Activated CD8-positive, alpha-beta T cell treated with anti-CD3 and anti-CD28 coated beads for 36 hours (primary cell): ENCODE measurements at regions not wholly inside any gene's neighbourhood (a gene's known extent, or its start where the extent isn't known, plus 50 kb on each side); places are given as distances from the start of the nearest gene placed in this dataset.

Experiments
- ATAC-seq: fragments of 200-7000 bp; cut with Tn5 transposase; one replicate; pipeline ENCODE4 v1.10.0; 2021; ENCODE audit warnings: mild to moderate bottlenecking, moderate library complexity
- CTCF ChIA-PET: fragments of 350-600 bp; sonication (Branson Sonifier 250); formaldehyde crosslinking; loops from one replicate; lab custom pipeline; 2021; ENCODE audit warnings: antibody characterized with exemption; lab: Charles Lee
- POLR2A ChIA-PET: fragments of 350-600 bp; sonication (Branson Sonifier 250); formaldehyde crosslinking; loops from one replicate; lab custom pipeline; 2021; ENCODE audit warnings: antibody characterized with exemption; lab: Charles Lee
- DNase-seq: peaks from one replicate; pipeline ENCODE4 v3.0.0-alpha.2; 2020
- H3K27ac Mint-ChIP-seq: one replicate; pipeline ENCODE4 v1.8.0; 2021; ENCODE audit warnings: mild to moderate bottlenecking, mixed read lengths
- H3K27me3 Mint-ChIP-seq: one replicate; pipeline ENCODE4 v1.8.0; 2021; ENCODE audit warnings: mixed read lengths
- H3K36me3 Mint-ChIP-seq: one replicate; pipeline ENCODE4 v1.8.0; 2021; ENCODE audit warnings: low read depth, mixed read lengths
- H3K4me1 Mint-ChIP-seq: one replicate; pipeline ENCODE4 v1.8.0; 2021; ENCODE audit warnings: low read depth, mixed read lengths
- H3K4me3 Mint-ChIP-seq: one replicate; pipeline ENCODE4 v1.8.0; 2021; ENCODE audit warnings: mild to moderate bottlenecking, moderate library complexity, mixed read lengths
- H3K9me3 Mint-ChIP-seq: one replicate; pipeline ENCODE4 v1.8.0; 2021; ENCODE audit warnings: mixed read lengths
- intact Hi-C: fragments of 100-400 bp; cut with micrococcal nuclease; formaldehyde crosslinking; loops from one replicate; pipeline ENCODE4 v1.10.0; 2022
- TF ChIP-seq, protein P1 (sequence below): fragments of 200-600 bp; IDR thresholded peaks from one replicate; pipeline ENCODE4 v1.8.0; 2022; ENCODE audit warnings: antibody characterized with exemption, mild to moderate bottlenecking

DNA sequence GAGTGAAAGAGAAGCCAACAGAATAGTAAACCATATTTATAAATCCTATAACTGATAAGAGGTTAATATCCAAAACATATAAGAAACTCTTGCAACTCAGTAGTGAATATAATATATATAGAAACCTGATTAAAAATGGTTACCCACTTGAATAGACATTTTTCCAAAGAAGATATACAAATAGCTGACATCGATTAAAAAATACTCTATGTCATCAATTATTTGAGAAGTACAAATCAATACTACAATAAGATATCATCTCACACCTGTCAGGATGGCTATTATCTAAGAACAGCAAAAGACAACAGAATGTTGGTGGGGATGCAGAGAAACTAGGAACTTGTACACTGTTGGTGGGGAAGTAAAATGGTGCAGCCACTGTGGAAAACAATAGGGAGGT, 254.4 kb downstream of the PPARGC1A start:
- Mint-ChIP-seq H3K4me3 (no peak overlapping the region), H3K27ac (no peak overlapping the region), H3K27me3 (no peaks in the 10 kb centered on the region), H3K36me3 (no peaks in the 10 kb centered on the region), H3K9me3 (peaks cover 2% of the 10 kb centered on the region), H3K4me1 (no peaks in the 10 kb centered on the region)
- ChIA-PET CTCF (interaction anchor here (0.6 kb wide), 1 partner anchor 542 kb away, joined by 3 read pairs; no protein-coding TSS in a partner anchor), POLR2A (no interaction called here)
- DNase-seq (no peak), ATAC-seq (no peak)
- TF ChIP-seq, protein P1, sequence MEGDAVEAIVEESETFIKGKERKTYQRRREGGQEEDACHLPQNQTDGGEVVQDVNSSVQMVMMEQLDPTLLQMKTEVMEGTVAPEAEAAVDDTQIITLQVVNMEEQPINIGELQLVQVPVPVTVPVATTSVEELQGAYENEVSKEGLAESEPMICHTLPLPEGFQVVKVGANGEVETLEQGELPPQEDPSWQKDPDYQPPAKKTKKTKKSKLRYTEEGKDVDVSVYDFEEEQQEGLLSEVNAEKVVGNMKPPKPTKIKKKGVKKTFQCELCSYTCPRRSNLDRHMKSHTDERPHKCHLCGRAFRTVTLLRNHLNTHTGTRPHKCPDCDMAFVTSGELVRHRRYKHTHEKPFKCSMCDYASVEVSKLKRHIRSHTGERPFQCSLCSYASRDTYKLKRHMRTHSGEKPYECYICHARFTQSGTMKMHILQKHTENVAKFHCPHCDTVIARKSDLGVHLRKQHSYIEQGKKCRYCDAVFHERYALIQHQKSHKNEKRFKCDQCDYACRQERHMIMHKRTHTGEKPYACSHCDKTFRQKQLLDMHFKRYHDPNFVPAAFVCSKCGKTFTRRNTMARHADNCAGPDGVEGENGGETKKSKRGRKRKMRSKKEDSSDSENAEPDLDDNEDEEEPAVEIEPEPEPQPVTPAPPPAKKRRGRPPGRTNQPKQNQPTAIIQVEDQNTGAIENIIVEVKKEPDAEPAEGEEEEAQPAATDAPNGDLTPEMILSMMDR: no peak
- intact Hi-C loops: no loop called here

GRCh38 chr4:23631255-23631950, 258.4 kb downstream of the PPARGC1A start:
- Mint-ChIP-seq H3K4me3 (no peak overlapping the region), H3K36me3 (no peaks in the 10 kb centered on the region), H3K9me3 (no peaks in the 10 kb centered on the region), H3K27me3 (no peaks in the 10 kb centered on the region), H3K27ac (no peak overlapping the region), H3K4me1 (no peaks in the 10 kb centered on the region)
- ChIA-PET CTCF (no interaction called here), POLR2A (no interaction called here)
- DNase-seq: no peak
- ATAC-seq: no peak
- intact Hi-C loops: no loop called here
- TF ChIP-seq, protein P1: no peak

- ChIA-PET CTCF (no interaction called here), POLR2A (no interaction called here)
- intact Hi-C loops: no loop called here
- DNase-seq: no peak
- H3K4me1 Mint-ChIP-seq: no peaks in the 10 kb centered on the region
- H3K27me3 Mint-ChIP-seq: no peaks in the 10 kb centered on the region
- no peak overlapping the region for H3K27ac Mint-ChIP-seq
- no peak for ATAC-seq
- H3K4me3 Mint-ChIP-seq: no peak overlapping the region
- TF ChIP-seq, protein P1: no peak
- H3K9me3 Mint-ChIP-seq: no peaks in the 10 kb centered on the region
- no peaks in the 10 kb centered on the region for H3K36me3 Mint-ChIP-seq
These were observed 259.7 kb downstream of the PPARGC1A start for GRCh38 chr4:23630110-23630509.

DNA sequence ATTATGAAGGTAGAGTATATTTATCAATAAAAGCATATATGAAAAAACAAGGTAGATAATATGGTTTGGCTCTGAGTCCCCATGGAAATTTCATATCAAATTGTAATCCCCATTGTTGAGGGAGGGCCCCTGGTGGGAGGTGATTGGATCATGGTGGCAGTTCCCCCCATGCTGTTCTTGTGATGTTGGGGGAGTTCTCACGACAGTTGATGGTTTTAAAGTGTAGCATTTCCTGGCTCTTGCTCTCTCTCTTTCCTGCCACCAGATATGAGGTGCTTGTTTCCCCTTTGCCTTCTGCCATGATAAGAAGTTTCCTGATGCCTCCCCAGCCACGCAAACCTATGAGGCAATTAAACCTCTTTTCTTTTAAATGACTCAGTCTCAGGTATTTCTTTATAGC, 260.4 kb downstream of the PPARGC1A start:
- no peaks in the 10 kb centered on the region for H3K36me3 Mint-ChIP-seq
- H3K27ac Mint-ChIP-seq: no peak overlapping the region
- ChIA-PET POLR2A (no interaction called here), CTCF (no interaction called here)
- H3K4me1 Mint-ChIP-seq: no peaks in the 10 kb centered on the region
- H3K27me3 Mint-ChIP-seq: no peaks in the 10 kb centered on the region
- H3K4me3 Mint-ChIP-seq: no peak overlapping the region
- no peak for DNase-seq
- intact Hi-C loops: no loop called here
- TF ChIP-seq, protein P1: no peak
- H3K9me3 Mint-ChIP-seq: peaks cover 3% of the 10 kb centered on the region
- ATAC-seq: no peak

GRCh38 chr4:23614284-23614892, 275.5 kb downstream of the PPARGC1A start:
- Mint-ChIP-seq H3K4me1 (no peaks in the 10 kb centered on the region), H3K4me3 (no peak overlapping the region), H3K27me3 (no peaks in the 10 kb centered on the region), H3K36me3 (no peaks in the 10 kb centered on the region), H3K27ac (no peak overlapping the region), H3K9me3 (peaks cover 2% of the 10 kb centered on the region)
- TF ChIP-seq, protein P1: no peak
- ChIA-PET CTCF (interaction anchor here (0.7 kb wide), 1 partner anchor 717 kb away, joined by 3 read pairs; no protein-coding TSS in a partner anchor), POLR2A (no interaction called here)
- ATAC-seq: no peak
- intact Hi-C loops: no loop called here
- peak; percentile 1 for DNase-seq
